ENCODE measurements at regions not wholly inside any gene's neighbourhood (a gene's known extent, or its start where the extent isn't known, plus 50 kb on each side); places are given as distances from the start of the nearest gene placed in this dataset.

DNA sequence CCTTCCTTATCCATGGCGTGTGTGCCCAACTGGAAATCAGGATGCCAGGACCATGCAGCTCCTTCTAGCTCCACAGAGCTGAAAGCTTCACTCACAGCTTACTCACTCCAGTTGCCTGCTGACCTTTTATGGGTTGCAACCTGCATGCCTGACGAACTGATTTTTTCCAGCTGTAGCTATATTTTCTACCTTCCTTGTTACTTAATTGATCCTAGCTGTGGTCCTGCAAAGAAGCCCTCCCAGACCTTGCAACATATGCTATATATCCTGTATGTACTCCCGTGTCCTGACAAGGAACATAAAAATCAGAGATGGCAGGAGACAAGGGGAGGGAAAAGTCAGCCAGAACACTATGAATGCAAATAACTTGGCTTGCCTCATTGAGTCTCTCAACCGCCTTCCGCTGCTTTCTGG, 135.3 kb upstream of the LDB2 start:
- TF ChIP-seq, protein P1, sequence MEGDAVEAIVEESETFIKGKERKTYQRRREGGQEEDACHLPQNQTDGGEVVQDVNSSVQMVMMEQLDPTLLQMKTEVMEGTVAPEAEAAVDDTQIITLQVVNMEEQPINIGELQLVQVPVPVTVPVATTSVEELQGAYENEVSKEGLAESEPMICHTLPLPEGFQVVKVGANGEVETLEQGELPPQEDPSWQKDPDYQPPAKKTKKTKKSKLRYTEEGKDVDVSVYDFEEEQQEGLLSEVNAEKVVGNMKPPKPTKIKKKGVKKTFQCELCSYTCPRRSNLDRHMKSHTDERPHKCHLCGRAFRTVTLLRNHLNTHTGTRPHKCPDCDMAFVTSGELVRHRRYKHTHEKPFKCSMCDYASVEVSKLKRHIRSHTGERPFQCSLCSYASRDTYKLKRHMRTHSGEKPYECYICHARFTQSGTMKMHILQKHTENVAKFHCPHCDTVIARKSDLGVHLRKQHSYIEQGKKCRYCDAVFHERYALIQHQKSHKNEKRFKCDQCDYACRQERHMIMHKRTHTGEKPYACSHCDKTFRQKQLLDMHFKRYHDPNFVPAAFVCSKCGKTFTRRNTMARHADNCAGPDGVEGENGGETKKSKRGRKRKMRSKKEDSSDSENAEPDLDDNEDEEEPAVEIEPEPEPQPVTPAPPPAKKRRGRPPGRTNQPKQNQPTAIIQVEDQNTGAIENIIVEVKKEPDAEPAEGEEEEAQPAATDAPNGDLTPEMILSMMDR (IDR thresholded peaks at IDR 0.05; ENCODE audit: insufficient read depth, low read length, missing control alignments), result no peak
- no peak overlapping the region for H3K4me3 ChIP-seq (ENCODE audit: low read depth, low read length)
- ChIA-PET POLR2A (no interaction called here), CTCF (no interaction called here)
- no peak for DNase-seq (ENCODE audit: low read depth, low spot score)

DNA sequence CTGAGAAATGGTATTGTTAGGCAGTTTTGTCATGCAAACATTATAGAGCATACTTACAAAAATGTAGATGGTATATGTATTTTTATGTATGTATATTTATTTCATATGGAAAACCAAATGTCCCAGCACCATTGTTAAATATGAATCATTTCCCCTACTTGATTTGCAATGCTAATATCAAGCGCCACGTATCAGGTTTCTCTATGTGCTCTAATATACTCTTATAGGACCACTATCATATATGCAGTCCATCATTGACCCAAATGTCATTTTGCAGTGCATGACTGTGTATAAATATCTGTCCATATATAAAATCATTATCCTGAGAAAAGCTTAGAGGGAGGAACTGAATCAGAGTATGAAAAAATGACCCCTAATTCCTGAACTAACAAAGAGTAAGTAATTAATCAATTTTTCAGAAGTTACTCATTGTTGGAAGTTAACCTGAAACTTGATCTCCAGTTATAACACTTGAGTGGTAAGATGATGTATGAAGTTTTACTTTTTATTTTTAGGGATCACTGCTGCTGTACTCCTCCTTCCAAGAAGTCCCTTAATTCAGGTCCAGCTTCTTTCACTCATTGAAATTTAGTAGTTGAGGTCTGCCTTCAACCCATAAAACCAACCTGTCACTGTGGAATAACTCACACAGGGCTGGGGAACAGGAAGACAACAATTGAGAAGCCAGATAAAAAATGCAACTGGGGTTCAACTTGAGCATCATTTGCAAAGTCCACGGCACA, 134.8 kb upstream of the LDB2 start:
- H3K4me3 ChIP-seq (ENCODE audit: low read depth, low read length), result no peak overlapping the region
- ChIA-PET POLR2A (no interaction called here), CTCF (no interaction called here)
- TF ChIP-seq, protein P1 (IDR thresholded peaks at IDR 0.05; ENCODE audit: insufficient read depth, low read length, missing control alignments), result no peak
- no peak for DNase-seq (ENCODE audit: low read depth, low spot score)

DNA sequence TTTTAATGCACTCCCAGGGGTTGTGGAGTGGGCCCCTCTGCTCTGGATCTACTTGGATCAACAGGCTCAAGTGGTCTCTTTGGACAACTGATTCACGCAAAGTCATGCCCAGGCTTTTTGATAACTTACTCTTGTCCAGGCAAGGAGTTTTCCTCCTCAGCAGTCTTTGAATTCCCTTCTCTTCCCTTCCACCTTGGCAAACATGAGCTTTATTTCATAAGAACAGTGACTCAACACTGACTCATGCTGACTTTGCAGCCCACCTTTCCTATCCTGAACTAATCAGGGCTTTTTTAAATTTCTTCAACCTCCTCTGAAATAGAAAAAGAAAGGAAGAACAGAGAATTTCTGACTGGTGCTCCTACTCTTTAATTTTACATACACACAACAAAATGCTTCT, 132.1 kb upstream of the LDB2 start:
- ChIA-PET POLR2A (no interaction called here), CTCF (interaction anchor here (2.4 kb wide), 1 partner anchor 294 kb away, joined by 9 read pairs; no protein-coding TSS in a partner anchor)
- TF ChIP-seq, protein P1 (IDR thresholded peaks at IDR 0.05; ENCODE audit: insufficient read depth, low read length, missing control alignments), result no peak
- DNase-seq (ENCODE audit: low read depth, low spot score), result peak; percentile 46
- H3K4me3 ChIP-seq (ENCODE audit: low read depth, low read length), result no peak overlapping the region

DNA sequence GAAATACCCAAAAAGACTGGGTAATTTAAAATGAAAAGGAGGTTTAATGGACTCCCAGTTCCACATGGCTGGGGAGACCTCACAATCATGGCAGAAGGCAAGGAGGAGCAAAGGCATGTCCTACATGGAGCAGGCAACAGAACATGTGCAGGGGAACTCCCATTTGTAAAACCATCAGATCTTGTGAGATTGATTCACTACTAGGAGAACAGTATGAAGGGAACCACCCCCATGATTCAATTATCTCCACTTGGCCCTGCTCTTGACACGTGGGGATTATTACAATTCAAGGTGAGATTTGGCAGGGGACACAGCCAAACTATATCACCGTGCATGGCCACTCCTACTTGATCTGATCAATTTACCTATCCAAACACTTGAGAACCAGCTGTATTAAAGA, 131.5 kb upstream of the LDB2 start:
- POLR2A ChIA-PET, result no interaction called here
- no peak overlapping the region for H3K4me3 ChIP-seq (ENCODE audit: low read depth, low read length)
- TF ChIP-seq, protein P1 (IDR thresholded peaks at IDR 0.05; ENCODE audit: insufficient read depth, low read length, missing control alignments), result no peak
- no peak for DNase-seq (ENCODE audit: low read depth, low spot score)
- CTCF ChIA-PET, result interaction anchor here (2.4 kb wide), 1 partner anchor 294 kb away, joined by 9 read pairs; no protein-coding TSS in a partner anchor

DNA sequence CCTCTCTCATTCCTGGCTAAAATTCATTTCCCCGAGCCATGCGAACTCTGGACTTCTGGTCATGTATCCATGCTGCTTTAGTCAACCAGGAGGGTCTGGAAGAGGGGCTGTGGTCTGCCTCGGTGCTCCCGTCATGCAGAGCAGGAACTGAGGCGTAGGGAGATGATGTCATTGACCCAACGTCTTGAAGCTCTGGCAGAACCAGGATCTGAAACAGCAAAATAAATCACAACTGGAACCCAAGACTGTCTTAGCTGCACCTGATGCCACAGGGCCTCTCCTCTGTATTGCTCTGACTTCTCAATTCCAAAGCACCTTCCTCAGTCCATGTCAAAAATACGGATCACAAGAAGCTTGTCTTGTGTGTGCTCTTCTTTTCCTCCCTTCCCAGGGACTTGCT, 131.0 kb upstream of the LDB2 start:
- CTCF ChIA-PET, result interaction anchor here (0.6 to 2.4 kb wide), 3 partner anchors 11 to 442 kb away, joined by 3 to 9 read pairs (median 5); no protein-coding TSS in a partner anchor
- TF ChIP-seq, protein P1 (IDR thresholded peaks at IDR 0.05; ENCODE audit: insufficient read depth, low read length, missing control alignments), result no peak

DNA sequence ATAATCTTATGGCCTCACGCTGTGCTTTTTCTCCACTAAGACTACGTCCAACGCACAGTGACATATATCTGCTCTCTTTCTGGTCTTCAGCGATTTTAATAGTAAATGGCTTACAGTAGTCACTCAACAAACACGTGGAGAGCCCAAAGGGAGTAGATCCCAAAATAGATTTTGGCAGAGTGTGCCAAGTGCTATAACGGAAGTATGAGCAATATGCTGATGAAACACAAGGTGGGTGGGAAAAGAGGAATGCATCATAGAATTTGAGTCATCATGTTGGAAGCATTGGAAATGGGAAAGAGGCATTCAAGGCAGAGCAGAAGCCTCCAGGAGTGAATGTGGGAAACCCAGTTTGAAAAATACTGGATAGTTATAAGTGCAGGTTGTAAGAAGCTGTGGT, 129.1 kb upstream of the LDB2 start:
- CTCF ChIA-PET, result no interaction called here

More for the DNA sequence above, 131.0 kb upstream of the LDB2 start:
- POLR2A ChIA-PET, result no interaction called here
- no peak for DNase-seq (ENCODE audit: low read depth, low spot score)
- H3K4me3 ChIP-seq (ENCODE audit: low read depth, low read length), result no peak overlapping the region

More for the DNA sequence above, 129.1 kb upstream of the LDB2 start:
- TF ChIP-seq, protein P1 (IDR thresholded peaks at IDR 0.05; ENCODE audit: insufficient read depth, low read length, missing control alignments), result no peak
- H3K4me3 ChIP-seq (ENCODE audit: low read depth, low read length), result no peak overlapping the region
- peak; percentile 95 for DNase-seq (ENCODE audit: low read depth, low spot score)
- POLR2A ChIA-PET, result no interaction called here

Measured in AG04449 (cell line).